ENCODE measurements at regions not wholly inside any gene's neighbourhood (a gene's known extent, or its start where the extent isn't known, plus 50 kb on each side); places are given as distances from the start of the nearest gene placed in this dataset.

- H3K27ac Mint-ChIP-seq: no peak overlapping the region
- H3K27ac ChIP-seq (ENCODE audit: low read depth in 1 of 2, low read length in 2 of 2): no peak overlapping the region
- H4K20me1 ChIP-seq (ENCODE audit: insufficient read depth, low read length): no peaks in the 10 kb centered on the region
- no peak for TF ChIP-seq CTCF (IDR thresholded peaks at IDR 0.05)
- no peaks in the 10 kb centered on the region for H3K36me3 ChIP-seq (replicated peaks in 1 of 2; ENCODE audit: control insufficient read depth in 1 of 2, insufficient read depth in 2 of 2, low read length in 2 of 2)
- intact Hi-C loops (cut with micrococcal nuclease): no loop called here
- no peaks in the 10 kb centered on the region for H3K36me3 Mint-ChIP-seq
- no CpG with 5 or more reads among the region's 2 CpGs for whole genome bisulfite sequencing (ENCODE audit: insufficient coverage)
- H3K27me3 Mint-ChIP-seq (ENCODE audit: low read depth in 3 of 3): no peaks in the 10 kb centered on the region
- DNase-seq: no peak
- H3K79me2 ChIP-seq (ENCODE audit: insufficient read depth, low read length): no peaks in the 10 kb centered on the region
- H2AFZ ChIP-seq (ENCODE audit: insufficient read depth, low read depth, low read length, poor library complexity, severe bottlenecking): no peak overlapping the region
- H3K4me1 Mint-ChIP-seq: no peaks in the 10 kb centered on the region
- no peaks in the 10 kb centered on the region for H3K4me1 ChIP-seq (ENCODE audit: control insufficient read depth in 1 of 2, insufficient read depth in 2 of 2, low read length in 2 of 2)
- no peak overlapping the region for H3K4me2 ChIP-seq (replicated peaks; ENCODE audit: extremely low read depth, low read length, poor library complexity, severe bottlenecking)
- H3K4me3 ChIP-seq (replicated peaks in 1 of 3; ENCODE audit: low read depth in 2 of 3, low read length in 3 of 3): no peak overlapping the region
- H3K27me3 ChIP-seq (ENCODE audit: control insufficient read depth in 2 of 2, insufficient read depth in 2 of 2, low read length in 2 of 2): no peaks in the 10 kb centered on the region
- H3K4me3 Mint-ChIP-seq: no peak overlapping the region
- no peaks in the 10 kb centered on the region for H3K9me3 ChIP-seq (replicated peaks in 1 of 2; ENCODE audit: control insufficient read depth in 1 of 2, insufficient read depth in 1 of 2, low read length in 2 of 2)
- H3K9ac ChIP-seq (ENCODE audit: insufficient read depth, low read length, poor library complexity, severe bottlenecking): no peak overlapping the region
- H3K9me3 Mint-ChIP-seq: peaks cover 0 to 1% (median under 1%) of the 10 kb centered on the region in 7 donors
Observed at GRCh38 chr2:41597680-41598079, 450.1 kb upstream of the PKDCC start.

- Mint-ChIP-seq H3K27me3 (ENCODE audit: low read depth in 3 of 3) (no peaks in the 10 kb centered on the region), H3K4me1 (no peaks in the 10 kb centered on the region), H3K4me3 (no peak overlapping the region), H3K9me3 (peaks cover 0 to 3% (median 1%) of the 10 kb centered on the region in 7 donors), H3K36me3 (no peaks in the 10 kb centered on the region), H3K27ac (no peak overlapping the region)
- no peak for DNase-seq
- Histone ChIP-seq H4K20me1 (ENCODE audit: insufficient read depth, low read length) (no peaks in the 10 kb centered on the region), H3K9me3 (replicated peaks in 1 of 2; ENCODE audit: control insufficient read depth in 1 of 2, insufficient read depth in 1 of 2, low read length in 2 of 2) (no peaks in the 10 kb centered on the region), H3K36me3 (replicated peaks in 1 of 2; ENCODE audit: control insufficient read depth in 1 of 2, insufficient read depth in 2 of 2, low read length in 2 of 2) (no peaks in the 10 kb centered on the region), H3K4me2 (replicated peaks; ENCODE audit: extremely low read depth, low read length, poor library complexity, severe bottlenecking) (no peak overlapping the region), H3K27me3 (ENCODE audit: control insufficient read depth in 2 of 2, insufficient read depth in 2 of 2, low read length in 2 of 2) (no peaks in the 10 kb centered on the region), H3K4me3 (replicated peaks in 1 of 3; ENCODE audit: low read depth in 2 of 3, low read length in 3 of 3) (no peak overlapping the region), H2AFZ (ENCODE audit: insufficient read depth, low read depth, low read length, poor library complexity, severe bottlenecking) (no peak overlapping the region), H3K4me1 (ENCODE audit: control insufficient read depth in 1 of 2, insufficient read depth in 2 of 2, low read length in 2 of 2) (no peaks in the 10 kb centered on the region), H3K9ac (ENCODE audit: insufficient read depth, low read length, poor library complexity, severe bottlenecking) (no peak overlapping the region), H3K79me2 (ENCODE audit: insufficient read depth, low read length) (no peaks in the 10 kb centered on the region), H3K27ac (ENCODE audit: low read depth in 1 of 2, low read length in 2 of 2) (no peak overlapping the region)
- intact Hi-C loops (cut with micrococcal nuclease): no loop called here
- TF ChIP-seq CTCF (IDR thresholded peaks at IDR 0.05): no peak
- WGBS (ENCODE audit: insufficient coverage): no CpG with 5 or more reads among the region's 5 CpGs
Observed at GRCh38 chr2:41598161-41598894, 449.5 kb upstream of the PKDCC start.
